GM12878 (cell line): ENCODE measurements at regions not wholly inside any gene's neighbourhood (a gene's known extent, or its start where the extent isn't known, plus 50 kb on each side); places are given as distances from the start of the nearest gene placed in this dataset.

Experiments used
- BCL3 ChIP-seq: IDR thresholded peaks from 2 replicates; pipeline ENCODE4 v1.6.1; 2011; ENCODE audit warnings: borderline replicate concordance, low read depth, mild to moderate bottlenecking, moderate library complexity, low read length; ENCODE audit not compliant: insufficient read depth, poor library complexity, severe bottlenecking
- CHD1 ChIP-seq: IDR thresholded peaks from 2 replicates; pipeline ENCODE4 v1.6.1; 2012; ENCODE audit warnings: low read depth, low read length, improper control_type of control experiment
- CTCF ChIP-seq, 3 experiments: IDR thresholded peaks in 2 of 3; conservative IDR thresholded peaks in 1 of 3; 2 replicates each; pipeline ENCODE4 v1.5.1; 2011; ENCODE audit warnings: low read depth in 3 of 3, low read length in 3 of 3, mild to moderate bottlenecking in 3 of 3, control low read depth in 2 of 3, moderate library complexity in 2 of 3, inconsistent platforms in 1 of 3, mixed read lengths in 1 of 3; ENCODE audit not compliant: control insufficient read depth in 2 of 3, insufficient read depth in 1 of 3; ENCODE audit errors: extremely low read depth in 1 of 3
- FOXM1 ChIP-seq: IDR thresholded peaks from 2 replicates; pipeline ENCODE4 v1.6.1; 2012; ENCODE audit warnings: low read depth, mild to moderate bottlenecking, inconsistent platforms, low read length, moderate library complexity
- MAX ChIP-seq: IDR thresholded peaks from 2 replicates; pipeline ENCODE4 v1.6.1; 2012; ENCODE audit warnings: low read depth, low read length, improper control_type of control experiment
- NR2C2 ChIP-seq: IDR thresholded peaks from 2 replicates; pipeline ENCODE4 v1.6.1; 2011; ENCODE audit warnings: borderline replicate concordance, low read depth; ENCODE audit not compliant: control insufficient read depth, insufficient read length
- RCOR1 ChIP-seq: conservative IDR thresholded peaks from 2 replicates; pipeline ENCODE4 v1.6.1; 2012; ENCODE audit warnings: low read depth, low read length, improper control_type of control experiment
- SMC3 ChIP-seq: IDR thresholded peaks from 2 replicates; pipeline ENCODE4 v1.6.1; 2011; ENCODE audit warnings: low read length, improper control_type of control experiment, borderline replicate concordance

GRCh38 chr4:186854256-186854655 lies 130.6 kb upstream of the FAT1 start:
- TF ChIP-seq NR2C2, result no peak
- TF ChIP-seq FOXM1, result no peak
- TF ChIP-seq CTCF (IDR thresholded peaks at IDR 0.05 in 2 of 3, conservative IDR thresholded peaks at IDR 0.05 in 1 of 3; ENCODE audit: control insufficient read depth in 2 of 3, extremely low read depth in 1 of 3, insufficient read depth in 1 of 3, low read depth in 3 of 3, low read length in 3 of 3), result no peak
- no peak for TF ChIP-seq RCOR1
- no peak for TF ChIP-seq CHD1
- TF ChIP-seq BCL3, result no peak
- TF ChIP-seq SMC3, result no peak
- TF ChIP-seq MAX, result no peak
